ENCODE measurements at regions not wholly inside any gene's neighbourhood (a gene's known extent, or its start where the extent isn't known, plus 50 kb on each side); places are given as distances from the start of the nearest gene placed in this dataset.

DNA sequence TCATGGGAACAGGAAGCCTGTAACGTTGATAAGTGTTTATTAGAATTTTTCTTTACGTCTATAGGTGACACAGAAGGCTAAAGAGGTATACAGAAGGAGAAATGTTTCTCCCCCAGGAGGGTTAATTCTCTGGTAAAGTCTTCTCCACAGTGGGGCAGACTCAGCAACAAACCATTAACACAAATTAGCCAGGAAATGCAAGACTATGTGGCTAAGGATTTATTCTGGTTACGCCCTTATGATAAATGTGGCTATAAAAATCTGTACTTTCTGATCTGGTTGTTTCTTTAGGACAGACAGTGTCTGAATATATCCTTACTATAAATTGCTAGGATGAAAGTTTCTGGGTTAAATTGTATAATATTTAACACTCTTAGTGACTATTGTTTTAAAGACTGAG, 423.3 kb downstream of the FLRT2 start:
- H3K36me3 Mint-ChIP-seq (ENCODE audit: low read depth): peaks cover 11% of the 10 kb centered on the region
- H3K9me3 Mint-ChIP-seq: no peaks in the 10 kb centered on the region
- H3K4me1 Mint-ChIP-seq (ENCODE audit: low read depth): peaks cover 5% of the 10 kb centered on the region
- intact Hi-C loops (cut with DNase I, micrococcal nuclease): no loop called here
- no peak overlapping the region for H3K4me3 ChIP-seq (ENCODE audit: low read length)
- no peaks in the 10 kb centered on the region for H3K27me3 Mint-ChIP-seq
- H3K4me1 ChIP-seq (ENCODE audit: insufficient read depth, low read length): no peaks in the 10 kb centered on the region
- H3K27ac ChIP-seq (ENCODE audit: low read depth in 1 of 2, low read length in 2 of 2): no peak overlapping the region
- TF ChIP-seq CTCF (IDR thresholded peaks at IDR 0.05): no peak
- H3K27ac Mint-ChIP-seq: no peak overlapping the region
- DNase-seq: no peak
- no peak overlapping the region for H3K4me3 Mint-ChIP-seq
- H3K27me3 ChIP-seq (ENCODE audit: control insufficient read depth in 1 of 2, insufficient read depth in 2 of 2, low read length in 2 of 2): no peaks in the 10 kb centered on the region
- ATAC-seq (ENCODE audit: poor library complexity): no peak
- ChIA-PET POLR2A (interaction anchor here (0.6 kb wide), 1 partner anchor 136 kb away, joined by 3 read pairs; no protein-coding TSS in a partner anchor), CTCF (no interaction called here)
- no peaks in the 10 kb centered on the region for H3K36me3 ChIP-seq (ENCODE audit: insufficient read depth, low read length)
- no peaks in the 10 kb centered on the region for H3K9me3 ChIP-seq (ENCODE audit: control insufficient read depth in 1 of 2, insufficient read depth in 1 of 2, low read length in 2 of 2)

DNA sequence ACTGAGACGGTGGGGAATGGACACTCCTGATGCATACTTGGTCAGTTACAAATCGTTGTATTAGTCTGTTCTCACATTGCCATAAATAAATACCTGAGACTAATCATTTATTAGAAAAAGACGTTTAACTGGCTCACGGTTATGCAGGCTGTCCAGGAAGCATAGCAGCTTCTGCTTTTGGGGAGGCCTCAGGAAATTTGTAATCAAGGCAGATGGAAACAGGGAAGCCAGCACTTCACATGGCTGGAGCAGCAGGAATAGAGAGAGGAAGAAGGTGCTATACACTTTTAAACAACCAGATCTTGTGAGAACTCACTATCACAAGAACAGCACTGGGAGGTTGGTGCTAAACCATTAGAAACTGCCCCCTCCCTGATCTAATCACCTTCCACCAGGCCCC, 418.2 kb downstream of the FLRT2 start:
- H3K27ac ChIP-seq (ENCODE audit: low read depth in 1 of 2, low read length in 2 of 2): no peak overlapping the region
- no peaks in the 10 kb centered on the region for H3K27me3 Mint-ChIP-seq
- H3K4me3 ChIP-seq (ENCODE audit: low read length): no peak overlapping the region
- DNase-seq: peak in 2 of 14 experiments; percentile 15 to 16
- ChIA-PET CTCF (no interaction called here), POLR2A (no interaction called here)
- H3K4me1 Mint-ChIP-seq (ENCODE audit: low read depth): peaks cover 12% of the 10 kb centered on the region
- H3K27me3 ChIP-seq (ENCODE audit: control insufficient read depth in 1 of 2, insufficient read depth in 2 of 2, low read length in 2 of 2): no peaks in the 10 kb centered on the region
- H3K36me3 Mint-ChIP-seq (ENCODE audit: low read depth): peaks cover 28% of the 10 kb centered on the region
- no peak overlapping the region for H3K27ac Mint-ChIP-seq
- H3K9me3 Mint-ChIP-seq: peaks cover 2% of the 10 kb centered on the region
- H3K4me1 ChIP-seq (ENCODE audit: insufficient read depth, low read length): peaks cover 2% of the 10 kb centered on the region
- no peak for ATAC-seq (ENCODE audit: poor library complexity)
- no peaks in the 10 kb centered on the region for H3K9me3 ChIP-seq (ENCODE audit: control insufficient read depth in 1 of 2, insufficient read depth in 1 of 2, low read length in 2 of 2)
- TF ChIP-seq CTCF (IDR thresholded peaks at IDR 0.05): no peak
- intact Hi-C loops (cut with DNase I, micrococcal nuclease): no loop called here
- H3K36me3 ChIP-seq (ENCODE audit: insufficient read depth, low read length): no peaks in the 10 kb centered on the region
- no peak overlapping the region for H3K4me3 Mint-ChIP-seq

DNA sequence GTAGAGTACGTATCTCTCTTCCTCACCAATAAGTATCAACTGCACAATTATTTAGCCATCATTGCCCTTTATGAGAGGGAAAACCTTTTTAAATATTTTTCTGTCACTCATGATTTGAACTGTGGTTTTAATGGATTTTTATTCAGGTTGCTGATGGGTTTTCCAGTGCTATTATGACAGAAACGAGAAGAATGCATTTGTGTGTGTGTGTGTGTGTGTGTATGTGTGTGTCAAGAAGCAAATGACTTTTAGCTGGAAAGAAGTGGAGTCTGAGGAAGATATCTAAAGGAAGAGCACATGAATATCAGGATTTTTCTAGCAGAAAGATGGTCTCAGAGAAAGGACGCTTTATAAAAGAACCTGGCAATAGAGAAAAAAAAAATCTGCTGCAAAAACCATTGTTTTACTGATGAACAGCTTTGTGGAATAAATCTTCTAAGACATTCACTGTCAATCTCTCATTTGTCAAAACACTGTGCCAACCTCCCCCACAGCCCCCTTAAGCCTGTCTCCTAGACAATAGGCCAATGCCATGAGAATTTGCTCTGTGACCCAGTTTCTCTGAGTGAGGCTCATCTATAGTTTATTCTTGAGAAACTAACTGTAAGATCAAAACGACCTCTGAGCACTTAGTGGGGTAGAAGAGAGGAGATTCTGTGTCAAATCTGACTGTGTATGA, 417.7 kb downstream of the FLRT2 start:
- Histone ChIP-seq H3K27me3 (ENCODE audit: control insufficient read depth in 1 of 2, insufficient read depth in 2 of 2, low read length in 2 of 2) (no peaks in the 10 kb centered on the region), H3K9me3 (ENCODE audit: control insufficient read depth in 1 of 2, insufficient read depth in 1 of 2, low read length in 2 of 2) (no peaks in the 10 kb centered on the region), H3K4me1 (ENCODE audit: insufficient read depth, low read length) (peaks cover 2% of the 10 kb centered on the region), H3K4me3 (ENCODE audit: low read length) (no peak overlapping the region), H3K36me3 (ENCODE audit: insufficient read depth, low read length) (no peaks in the 10 kb centered on the region), H3K27ac (ENCODE audit: low read depth in 1 of 2, low read length in 2 of 2) (no peak overlapping the region)
- DNase-seq: no peak
- Mint-ChIP-seq H3K9me3 (peaks cover 2% of the 10 kb centered on the region), H3K27me3 (no peaks in the 10 kb centered on the region), H3K36me3 (ENCODE audit: low read depth) (peaks cover 32% of the 10 kb centered on the region), H3K27ac (no peak overlapping the region), H3K4me3 (no peak overlapping the region), H3K4me1 (ENCODE audit: low read depth) (peaks cover 18% of the 10 kb centered on the region)
- ChIA-PET POLR2A (no interaction called here), CTCF (no interaction called here)
- no peak for TF ChIP-seq CTCF (IDR thresholded peaks at IDR 0.05)
- intact Hi-C loops (cut with DNase I, micrococcal nuclease): no loop called here
- ATAC-seq (ENCODE audit: poor library complexity): no peak
